ENCODE measurements at regions not wholly inside any gene's neighbourhood (a gene's known extent, or its start where the extent isn't known, plus 50 kb on each side); places are given as distances from the start of the nearest gene placed in this dataset.

- TF ChIP-seq CTCF (IDR thresholded peaks at IDR 0.05; ENCODE audit: low read depth, low read length, missing input control): no peak
- TF ChIP-seq, protein P1, sequence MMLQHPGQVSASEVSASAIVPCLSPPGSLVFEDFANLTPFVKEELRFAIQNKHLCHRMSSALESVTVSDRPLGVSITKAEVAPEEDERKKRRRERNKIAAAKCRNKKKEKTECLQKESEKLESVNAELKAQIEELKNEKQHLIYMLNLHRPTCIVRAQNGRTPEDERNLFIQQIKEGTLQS (IDR thresholded peaks at IDR 0.05): no peak
Observed at GRCh38 chr2:64713686-64714085, 60.0 kb upstream of the SERTAD2 start (continued).

GRCh38 chr2:64716569-64716968, 62.9 kb upstream of the SERTAD2 start:
- no peak overlapping the region for H3K9ac ChIP-seq (ENCODE audit: low read depth in 1 of 2, low read length in 2 of 2)
- H3K9me3 ChIP-seq (ENCODE audit: control insufficient read depth in 4 of 4, low read length in 3 of 4): no peaks in the 10 kb centered on the region
- peaks cover 0 to 13% (median 7%) of the 10 kb centered on the region in 4 donors for H3K4me1 ChIP-seq (ENCODE audit: control insufficient read depth in 4 of 4, insufficient read depth in 4 of 4, low read length in 3 of 4)
- no peaks in the 10 kb centered on the region for H3K36me3 ChIP-seq (ENCODE audit: control insufficient read depth in 4 of 4, insufficient read depth in 3 of 4, low read depth in 1 of 4, low read length in 3 of 4)
- no peaks in the 10 kb centered on the region for H3K27me3 ChIP-seq (ENCODE audit: control insufficient read depth in 4 of 4, insufficient read depth in 4 of 4, low read length in 3 of 4)
- no peak overlapping the region for H3K4me3 ChIP-seq (ENCODE audit: low read depth in 1 of 3, low read length in 3 of 3)
- DNase-seq (ENCODE audit: low spot score): no peak
- TF ChIP-seq ZBTB33 (IDR thresholded peaks at IDR 0.05): no peak
- TF ChIP-seq HNF4A (conservative IDR thresholded peaks at IDR 0.05): no peak
- no peak for TF ChIP-seq RXRA (IDR thresholded peaks at IDR 0.05)
- TF ChIP-seq, protein P2, sequence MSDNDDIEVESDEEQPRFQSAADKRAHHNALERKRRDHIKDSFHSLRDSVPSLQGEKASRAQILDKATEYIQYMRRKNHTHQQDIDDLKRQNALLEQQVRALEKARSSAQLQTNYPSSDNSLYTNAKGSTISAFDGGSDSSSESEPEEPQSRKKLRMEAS (IDR thresholded peaks at IDR 0.05): no peak
- no peak for TF ChIP-seq EGR1 (IDR thresholded peaks at IDR 0.05; ENCODE audit: low read depth in 2 of 2)
- TF ChIP-seq NR2F2 (IDR thresholded peaks at IDR 0.05): no peak
- no peak for TF ChIP-seq FOXA1 (IDR thresholded peaks at IDR 0.05)
- no peak for TF ChIP-seq REST (IDR thresholded peaks at IDR 0.05)
- no peak for TF ChIP-seq YY1 (IDR thresholded peaks at IDR 0.05)
- TF ChIP-seq GABPA (IDR thresholded peaks at IDR 0.05 in 1 of 2, conservative IDR thresholded peaks at IDR 0.05 in 1 of 2): no peak
- WGBS: 95% methylated on average over 7 of the region's 7 CpGs
- H3K27ac ChIP-seq (ENCODE audit: low read depth in 1 of 2, low read length in 2 of 2): no peak overlapping the region

All from liver (tissue), 8 donors.